ENCODE measurements at regions not wholly inside any gene's neighbourhood (a gene's known extent, or its start where the extent isn't known, plus 50 kb on each side); places are given as distances from the start of the nearest gene placed in this dataset.

DNA sequence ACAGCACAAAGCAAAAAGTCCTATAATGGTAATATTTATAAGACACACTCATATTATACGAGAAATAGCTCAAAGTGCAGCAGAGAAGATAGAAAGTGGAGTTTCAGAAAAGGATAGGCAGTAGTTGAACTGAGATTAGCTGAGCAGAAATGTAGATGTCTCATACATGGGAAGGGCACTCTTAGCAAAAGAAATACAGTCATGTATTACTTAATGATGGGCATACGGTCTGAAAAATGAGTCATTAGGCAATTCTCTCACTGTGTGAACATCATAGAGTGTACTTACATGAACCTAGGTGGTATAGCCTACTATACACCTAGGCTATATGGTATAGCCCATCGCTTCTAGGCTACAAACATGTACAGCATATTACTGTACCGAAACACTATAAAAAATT, 671.3 kb downstream of the RPS29 start:
- TF ChIP-seq, protein P1, sequence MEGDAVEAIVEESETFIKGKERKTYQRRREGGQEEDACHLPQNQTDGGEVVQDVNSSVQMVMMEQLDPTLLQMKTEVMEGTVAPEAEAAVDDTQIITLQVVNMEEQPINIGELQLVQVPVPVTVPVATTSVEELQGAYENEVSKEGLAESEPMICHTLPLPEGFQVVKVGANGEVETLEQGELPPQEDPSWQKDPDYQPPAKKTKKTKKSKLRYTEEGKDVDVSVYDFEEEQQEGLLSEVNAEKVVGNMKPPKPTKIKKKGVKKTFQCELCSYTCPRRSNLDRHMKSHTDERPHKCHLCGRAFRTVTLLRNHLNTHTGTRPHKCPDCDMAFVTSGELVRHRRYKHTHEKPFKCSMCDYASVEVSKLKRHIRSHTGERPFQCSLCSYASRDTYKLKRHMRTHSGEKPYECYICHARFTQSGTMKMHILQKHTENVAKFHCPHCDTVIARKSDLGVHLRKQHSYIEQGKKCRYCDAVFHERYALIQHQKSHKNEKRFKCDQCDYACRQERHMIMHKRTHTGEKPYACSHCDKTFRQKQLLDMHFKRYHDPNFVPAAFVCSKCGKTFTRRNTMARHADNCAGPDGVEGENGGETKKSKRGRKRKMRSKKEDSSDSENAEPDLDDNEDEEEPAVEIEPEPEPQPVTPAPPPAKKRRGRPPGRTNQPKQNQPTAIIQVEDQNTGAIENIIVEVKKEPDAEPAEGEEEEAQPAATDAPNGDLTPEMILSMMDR (IDR thresholded peaks at IDR 0.05): no peak
- TF ChIP-seq POLR2A (IDR thresholded peaks at IDR 0.05): no peak

Data from adrenal gland (tissue), 5 donors.